Endothelial cell of umbilical vein (primary cell): ENCODE measurements at regions not wholly inside any gene's neighbourhood (a gene's known extent, or its start where the extent isn't known, plus 50 kb on each side); places are given as distances from the start of the nearest gene placed in this dataset.

ENCODE experiments used
- BruUV-seq: library from RNA; stranded (reverse); fragments of 400-500 nt; replicated peaks from 2 replicates; lab custom pipeline; 2021; lab: Mats Ljungman, UMichigan
- CTCF ChIA-PET: fragments of 300-600, 350-600 bp; sonication (Branson Sonifier 250); formaldehyde crosslinking; loops from one replicate; lab custom pipeline; 2021; ENCODE audit warnings: antibody characterized with exemption, inconsistent platforms; lab: Charles Lee
- POLR2A ChIA-PET: fragments of 300-600, 350-600 bp; sonication (Branson Sonifier 250); formaldehyde crosslinking; loops from one replicate; lab custom pipeline; 2021; ENCODE audit warnings: antibody characterized with exemption, inconsistent platforms; lab: Charles Lee
- DNase-seq: peaks from one replicate; pipeline ENCODE4 v3.0.0-alpha.2; 2011; ENCODE audit warnings: low read depth, low spot score
- FAIRE-seq: peaks from 2 replicates; lab custom pipeline; 2011; peaks lifted over from hg19 to GRCh38; lab: Jason Lieb, UNC
- H2AFZ ChIP-seq: 2 replicates; pipeline ENCODE4 v1.6.0; 2012; ENCODE audit warnings: low read depth, low read length, control low read depth, inconsistent platforms
- H3K27ac ChIP-seq: 2 replicates; pipeline ENCODE4 v1.5.1; 2011; ENCODE audit warnings: low read depth, mild to moderate bottlenecking, control low read depth, low read length, moderate library complexity; ENCODE audit not compliant: insufficient read depth
- H3K27me3 ChIP-seq, 2 experiments: 2 replicates each; pipeline versions ENCODE4 v1.6.0 to v1.6.1; 2011; ENCODE audit warnings: low read length in 2 of 2, mixed read lengths in 1 of 2; ENCODE audit not compliant: control insufficient read depth in 2 of 2, insufficient read depth in 2 of 2
- H3K36me3 ChIP-seq, 2 experiments: 2 replicates in 1 of 2; 3 replicates in 1 of 2; pipeline ENCODE4 v1.5.1; 2011; ENCODE audit warnings: low read length in 2 of 2, mild to moderate bottlenecking in 1 of 2, moderate library complexity in 1 of 2; ENCODE audit not compliant: control insufficient read depth in 2 of 2, insufficient read depth in 2 of 2; ENCODE audit errors: extremely low read depth in 1 of 2
- H3K4me1 ChIP-seq: 3 replicates; pipeline ENCODE4 v1.5.1; 2011; ENCODE audit warnings: mild to moderate bottlenecking, low read length; ENCODE audit not compliant: control insufficient read depth, insufficient read depth; ENCODE audit errors: extremely low read depth
- H3K4me2 ChIP-seq: 2 replicates; pipeline ENCODE4 v1.6.1; 2011; ENCODE audit warnings: low read length, control low read depth, mixed read lengths; ENCODE audit not compliant: insufficient read depth
- H3K4me3 ChIP-seq, 3 experiments: fragments of 200-600 bp in 1 of 3; sonication (generic), shearing (Covaris generic) in 1 of 3; replicated peaks in 1 of 3; 2 replicates each; pipeline ENCODE4 v1.5.1; 2011 to 2016; ENCODE audit warnings: control low read depth in 3 of 3, low read length in 3 of 3, mild to moderate bottlenecking in 2 of 3, inconsistent platforms in 1 of 3, low read depth in 1 of 3, moderate library complexity in 1 of 3; ENCODE audit not compliant: insufficient read depth in 1 of 3
- H3K79me2 ChIP-seq: 2 replicates; pipeline ENCODE4 v1.6.0; 2012; ENCODE audit warnings: low read length, inconsistent platforms; ENCODE audit not compliant: control insufficient read depth, insufficient read depth
- H3K9ac ChIP-seq: replicated peaks from 2 replicates; pipeline ENCODE3; 2011; ENCODE audit warnings: low read length, control low read depth; ENCODE audit not compliant: insufficient read depth; ENCODE audit errors: extremely low read depth
- H3K9me1 ChIP-seq: replicated peaks from 3 replicates; pipeline ENCODE4 v1.6.0; 2011; ENCODE audit warnings: mild to moderate bottlenecking, low read length; ENCODE audit not compliant: control insufficient read depth, insufficient read depth; ENCODE audit errors: extremely low read depth
- H3K9me3 ChIP-seq: replicated peaks from 2 replicates; pipeline ENCODE4 v1.5.1; 2012; ENCODE audit warnings: low read length, inconsistent platforms; ENCODE audit not compliant: control insufficient read depth, insufficient read depth
- H4K20me1 ChIP-seq: replicated peaks from 2 replicates; pipeline ENCODE3; 2011; ENCODE audit warnings: mild to moderate bottlenecking, low read length; ENCODE audit not compliant: control insufficient read depth, insufficient read depth; ENCODE audit errors: extremely low read depth
- EZH2 ChIP-seq: IDR thresholded peaks from 2 replicates; pipeline ENCODE4 v1.6.1; 2012; ENCODE audit warnings: borderline replicate concordance, low read depth, mild to moderate bottlenecking, moderate library complexity, low read length, inconsistent platforms; ENCODE audit not compliant: severe bottlenecking
- FOS ChIP-seq: IDR thresholded peaks from 2 replicates; pipeline ENCODE4 v1.6.1; 2011; ENCODE audit warnings: mild to moderate bottlenecking, low read length, moderate library complexity, borderline replicate concordance; ENCODE audit not compliant: insufficient read depth
- GATA2 ChIP-seq: IDR thresholded peaks from 2 replicates; pipeline ENCODE4 v1.7.0; 2011; ENCODE audit warnings: low read depth, mild to moderate bottlenecking, moderate library complexity, mixed read lengths, low read length; ENCODE audit not compliant: insufficient read length, insufficient read depth
- JUN ChIP-seq: IDR thresholded peaks from 2 replicates; pipeline ENCODE4 v1.6.1; 2011; ENCODE audit warnings: borderline replicate concordance, low read depth; ENCODE audit not compliant: insufficient read length, insufficient read depth
- MAX ChIP-seq: IDR thresholded peaks from 2 replicates; pipeline ENCODE4 v1.6.1; 2011; ENCODE audit not compliant: insufficient read depth, insufficient read length
- MYC ChIP-seq: IDR thresholded peaks from one replicate; pipeline ENCODE4 v1.6.1; 2011; ENCODE audit warnings: mild to moderate bottlenecking, low read depth, low read length
- POLR2A ChIP-seq: IDR thresholded peaks from 2 replicates; pipeline ENCODE4 v1.6.1; 2012; ENCODE audit warnings: low read depth, mild to moderate bottlenecking, control low read depth, low read length
- POLR2AphosphoS5 ChIP-seq: IDR thresholded peaks from 2 replicates; pipeline ENCODE4 v1.6.1; 2012; ENCODE audit warnings: low read depth, mild to moderate bottlenecking, control low read depth, low read length, moderate library complexity; ENCODE audit not compliant: insufficient read depth
- dilution Hi-C: fragments of 300-500 bp; cut with MboI; formaldehyde crosslinking; loops from one replicate; pipeline ENCODE4 v1.15.0; 2019; ENCODE audit warnings: low sequenced_read_pairs; ENCODE audit not compliant: extremely low pct_ligation_motif_present
- intact Hi-C: fragments of 100-400 bp; cut with micrococcal nuclease; formaldehyde crosslinking; loops from one replicate; pipeline ENCODE4 v1.10.0; 2022
- TF ChIP-seq, protein P1 (sequence below), 2 donors: IDR thresholded peaks; 1 replicate in 1 of 2; 2 replicates in 1 of 2; pipeline ENCODE4 v1.5.1; 2011; ENCODE audit warnings: low read length in 2 of 2, mild to moderate bottlenecking in 2 of 2, moderate library complexity in 2 of 2, control low read depth in 1 of 2, inconsistent platforms in 1 of 2, low read depth in 1 of 2; ENCODE audit not compliant: insufficient read depth in 1 of 2; ENCODE audit errors: extremely low read depth in 1 of 2

GRCh38 chr14:23712287-23712686, 76.1 kb downstream of the DHRS2 start:
- H3K9me3 ChIP-seq = no peaks in the 10 kb centered on the region
- H3K4me3 ChIP-seq = no peak overlapping the region
- no peaks in the 10 kb centered on the region for H3K27me3 ChIP-seq
- H2AFZ ChIP-seq = no peak overlapping the region
- no peak overlapping the region for H3K27ac ChIP-seq
- FAIRE-seq (no peak), DNase-seq (no peak)
- no TSS peak for BruUV-seq
- H3K79me2 ChIP-seq = no peaks in the 10 kb centered on the region
- H4K20me1 ChIP-seq = no peaks in the 10 kb centered on the region
- no peak overlapping the region for H3K9ac ChIP-seq
- intact Hi-C loops (no loop called here), dilution Hi-C loops (no loop called here)
- H3K9me1 ChIP-seq = no peaks in the 10 kb centered on the region
- no peak for TF ChIP-seq MYC
- TF ChIP-seq GATA2 = no peak
- TF ChIP-seq POLR2A = no peak
- no peak for TF ChIP-seq POLR2AphosphoS5
- POLR2A ChIA-PET = no interaction called here
- CTCF ChIA-PET = interaction anchor here (1.1 kb wide), 1 partner anchor 15 kb away, joined by 5 read pairs; no protein-coding TSS in a partner anchor
- H3K4me2 ChIP-seq = no peak overlapping the region
- H3K4me1 ChIP-seq = no peaks in the 10 kb centered on the region
- H3K36me3 ChIP-seq = no peaks in the 10 kb centered on the region

DNA sequence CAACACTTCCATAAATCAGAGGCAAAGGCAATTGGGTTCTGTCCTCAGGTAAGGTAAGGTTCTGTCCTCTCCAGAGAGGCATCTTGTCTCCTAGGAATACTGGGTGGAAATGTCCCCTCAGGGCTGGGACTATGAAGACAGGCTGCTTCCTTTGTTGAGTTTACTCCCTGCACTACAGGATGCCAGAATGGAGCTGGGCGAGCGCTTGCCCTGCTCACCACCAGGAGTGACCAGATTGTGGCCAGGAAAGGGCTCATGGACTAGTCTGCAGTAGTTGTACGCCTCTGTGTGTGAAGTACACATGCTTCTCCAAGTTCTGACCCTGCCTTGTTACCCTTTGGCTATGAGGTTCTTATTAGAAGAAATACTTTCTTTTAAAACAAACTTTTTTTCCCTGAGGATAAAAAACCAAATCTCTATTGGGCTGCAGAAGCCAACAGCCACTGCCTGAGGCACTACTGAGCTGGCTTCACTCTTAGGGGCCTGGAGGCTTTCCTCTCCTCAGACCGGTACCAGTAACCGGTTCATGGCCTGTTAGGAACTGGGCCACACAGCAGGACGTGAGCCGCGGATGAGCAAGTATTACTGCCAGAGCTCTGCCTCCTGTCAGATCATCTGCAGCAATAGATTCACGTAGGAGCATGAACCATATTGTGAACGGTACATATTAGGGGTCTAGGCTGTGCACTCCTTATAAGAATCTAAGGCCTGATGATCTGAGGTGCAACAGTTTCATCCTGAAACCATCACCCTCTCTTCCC, 83.2 kb downstream of the DHRS2 start:
- DNase-seq = no peak
- TF ChIP-seq JUN (no peak), POLR2AphosphoS5 (no peak), MYC (no peak), EZH2 (no peak), MAX (no peak), POLR2A (no peak), FOS (no peak), GATA2 (no peak)
- TF ChIP-seq, protein P1, sequence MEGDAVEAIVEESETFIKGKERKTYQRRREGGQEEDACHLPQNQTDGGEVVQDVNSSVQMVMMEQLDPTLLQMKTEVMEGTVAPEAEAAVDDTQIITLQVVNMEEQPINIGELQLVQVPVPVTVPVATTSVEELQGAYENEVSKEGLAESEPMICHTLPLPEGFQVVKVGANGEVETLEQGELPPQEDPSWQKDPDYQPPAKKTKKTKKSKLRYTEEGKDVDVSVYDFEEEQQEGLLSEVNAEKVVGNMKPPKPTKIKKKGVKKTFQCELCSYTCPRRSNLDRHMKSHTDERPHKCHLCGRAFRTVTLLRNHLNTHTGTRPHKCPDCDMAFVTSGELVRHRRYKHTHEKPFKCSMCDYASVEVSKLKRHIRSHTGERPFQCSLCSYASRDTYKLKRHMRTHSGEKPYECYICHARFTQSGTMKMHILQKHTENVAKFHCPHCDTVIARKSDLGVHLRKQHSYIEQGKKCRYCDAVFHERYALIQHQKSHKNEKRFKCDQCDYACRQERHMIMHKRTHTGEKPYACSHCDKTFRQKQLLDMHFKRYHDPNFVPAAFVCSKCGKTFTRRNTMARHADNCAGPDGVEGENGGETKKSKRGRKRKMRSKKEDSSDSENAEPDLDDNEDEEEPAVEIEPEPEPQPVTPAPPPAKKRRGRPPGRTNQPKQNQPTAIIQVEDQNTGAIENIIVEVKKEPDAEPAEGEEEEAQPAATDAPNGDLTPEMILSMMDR (IDR thresholded peaks at IDR 0.05; ENCODE audit: extremely low read depth in 1 of 2, insufficient read depth in 1 of 2, low read depth in 1 of 2, low read length in 2 of 2) = no peak
- Histone ChIP-seq H4K20me1 (no peaks in the 10 kb centered on the region), H3K27ac (no peak overlapping the region), H2AFZ (no peak overlapping the region), H3K4me2 (no peak overlapping the region), H3K9me3 (no peaks in the 10 kb centered on the region), H3K9me1 (no peaks in the 10 kb centered on the region), H3K79me2 (no peaks in the 10 kb centered on the region), H3K4me3 (no peak overlapping the region), H3K27me3 (peaks cover 0 to 3% of the 10 kb centered on the region in 2 experiments), H3K4me1 (no peaks in the 10 kb centered on the region), H3K36me3 (no peaks in the 10 kb centered on the region), H3K9ac (no peak overlapping the region)
- intact Hi-C loops = no loop called here
- CTCF ChIA-PET = interaction anchor here (2.2 kb wide), 1 partner anchor 8 kb away, joined by 9 read pairs; no protein-coding TSS in a partner anchor
- no TSS peak for BruUV-seq
- dilution Hi-C loops = no loop called here
- no peak for FAIRE-seq
- POLR2A ChIA-PET = no interaction called here
